ENCODE measurements at regions not wholly inside any gene's neighbourhood (a gene's known extent, or its start where the extent isn't known, plus 50 kb on each side); places are given as distances from the start of the nearest gene placed in this dataset.

DNA sequence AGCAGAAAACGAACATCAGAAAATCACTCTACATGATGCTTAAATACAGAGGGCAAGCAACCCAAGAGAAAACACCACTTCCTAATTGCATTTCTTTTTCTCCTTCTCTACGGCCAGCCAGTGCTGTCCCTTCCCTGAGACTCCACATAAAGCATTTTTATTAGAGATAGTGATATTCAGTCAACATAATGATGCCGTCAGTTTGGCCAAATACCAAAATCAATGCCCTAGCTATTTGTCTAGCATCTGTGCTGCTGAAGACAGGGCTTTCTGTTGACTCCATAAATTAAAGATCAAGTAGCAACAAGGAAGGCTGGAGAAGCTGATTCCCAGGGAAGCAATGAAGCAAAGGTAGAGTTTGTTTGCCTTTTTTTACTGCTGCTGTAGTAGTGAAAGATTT, 1024.9 kb downstream of the REEP3 start:
- intact Hi-C loops (cut with micrococcal nuclease), result no loop called here
- ChIA-PET CTCF (no interaction called here), POLR2A (no interaction called here)
- DNase-seq, result no peak
- ATAC-seq (ENCODE audit: low read depth), result no peak
- Mint-ChIP-seq H3K4me3 (no peak overlapping the region), H3K27ac (no peak overlapping the region), H3K4me1 (no peaks in the 10 kb centered on the region), H3K27me3 (no peaks in the 10 kb centered on the region), H3K9me3 (no peaks in the 10 kb centered on the region), H3K36me3 (ENCODE audit: low read depth) (no peaks in the 10 kb centered on the region)
- TF ChIP-seq, protein P1, sequence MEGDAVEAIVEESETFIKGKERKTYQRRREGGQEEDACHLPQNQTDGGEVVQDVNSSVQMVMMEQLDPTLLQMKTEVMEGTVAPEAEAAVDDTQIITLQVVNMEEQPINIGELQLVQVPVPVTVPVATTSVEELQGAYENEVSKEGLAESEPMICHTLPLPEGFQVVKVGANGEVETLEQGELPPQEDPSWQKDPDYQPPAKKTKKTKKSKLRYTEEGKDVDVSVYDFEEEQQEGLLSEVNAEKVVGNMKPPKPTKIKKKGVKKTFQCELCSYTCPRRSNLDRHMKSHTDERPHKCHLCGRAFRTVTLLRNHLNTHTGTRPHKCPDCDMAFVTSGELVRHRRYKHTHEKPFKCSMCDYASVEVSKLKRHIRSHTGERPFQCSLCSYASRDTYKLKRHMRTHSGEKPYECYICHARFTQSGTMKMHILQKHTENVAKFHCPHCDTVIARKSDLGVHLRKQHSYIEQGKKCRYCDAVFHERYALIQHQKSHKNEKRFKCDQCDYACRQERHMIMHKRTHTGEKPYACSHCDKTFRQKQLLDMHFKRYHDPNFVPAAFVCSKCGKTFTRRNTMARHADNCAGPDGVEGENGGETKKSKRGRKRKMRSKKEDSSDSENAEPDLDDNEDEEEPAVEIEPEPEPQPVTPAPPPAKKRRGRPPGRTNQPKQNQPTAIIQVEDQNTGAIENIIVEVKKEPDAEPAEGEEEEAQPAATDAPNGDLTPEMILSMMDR (IDR thresholded peaks at IDR 0.05), result no peak

DNA sequence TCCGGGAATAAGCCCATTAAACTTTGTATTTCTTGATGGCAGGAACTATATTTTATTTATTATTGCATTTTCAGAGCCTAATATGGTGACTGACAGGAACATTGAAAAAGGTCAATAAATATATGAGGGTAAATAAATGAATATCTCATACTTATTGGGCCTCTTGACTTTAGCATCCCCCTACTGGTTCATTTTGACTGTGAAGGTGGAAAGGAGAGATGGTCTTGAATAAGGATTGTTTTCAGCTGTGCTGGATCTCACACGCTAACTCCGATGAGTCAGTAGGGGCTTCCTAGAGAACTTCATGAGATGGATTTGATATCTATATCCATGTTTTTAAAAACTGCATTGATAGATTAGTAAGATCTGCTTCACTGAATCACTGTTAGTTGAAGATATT, 1026.0 kb downstream of the REEP3 start:
- DNase-seq, result no peak
- no peaks in the 10 kb centered on the region for H3K9me3 Mint-ChIP-seq
- H3K27me3 Mint-ChIP-seq, result no peaks in the 10 kb centered on the region
- no peak overlapping the region for H3K27ac Mint-ChIP-seq
- H3K4me1 Mint-ChIP-seq, result no peaks in the 10 kb centered on the region
- no peak overlapping the region for H3K4me3 Mint-ChIP-seq
- H3K36me3 Mint-ChIP-seq (ENCODE audit: low read depth), result no peaks in the 10 kb centered on the region
- intact Hi-C loops (cut with micrococcal nuclease), result no loop called here
- TF ChIP-seq, protein P1 (IDR thresholded peaks at IDR 0.05), result no peak
- no peak for ATAC-seq (ENCODE audit: low read depth)
- ChIA-PET POLR2A (no interaction called here), CTCF (no interaction called here)

DNA sequence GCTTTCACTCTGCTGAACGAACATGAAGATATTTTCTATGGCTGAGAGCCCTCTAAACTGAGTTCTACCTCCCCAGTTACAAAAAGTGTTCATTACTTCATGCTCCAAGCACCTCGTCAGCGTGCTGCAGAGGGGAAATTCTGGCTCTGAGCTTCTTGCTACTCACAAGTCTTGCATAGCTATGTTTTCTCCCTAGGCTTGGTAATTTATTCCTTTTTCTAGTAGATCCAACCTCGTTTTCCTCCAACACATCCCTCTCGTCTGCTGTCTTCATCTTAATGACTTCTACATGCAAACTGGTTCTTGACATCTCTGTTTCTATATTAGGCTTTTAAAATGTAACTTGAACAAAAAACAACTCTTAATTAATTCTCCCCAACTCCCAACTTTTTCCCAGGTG, 1034.5 kb downstream of the REEP3 start:
- intact Hi-C loops (cut with micrococcal nuclease), result no loop called here
- POLR2A ChIA-PET, result no interaction called here
- H3K9me3 Mint-ChIP-seq, result peaks cover 3% of the 10 kb centered on the region
- TF ChIP-seq, protein P1 (IDR thresholded peaks at IDR 0.05), result no peak
- no peaks in the 10 kb centered on the region for H3K27me3 Mint-ChIP-seq
- no peak for ATAC-seq (ENCODE audit: low read depth)
- H3K4me1 Mint-ChIP-seq, result no peaks in the 10 kb centered on the region
- H3K36me3 Mint-ChIP-seq (ENCODE audit: low read depth), result no peaks in the 10 kb centered on the region
- no peak for DNase-seq
- no peak overlapping the region for H3K27ac Mint-ChIP-seq
- no peak overlapping the region for H3K4me3 Mint-ChIP-seq
- CTCF ChIA-PET, result no interaction called here

DNA sequence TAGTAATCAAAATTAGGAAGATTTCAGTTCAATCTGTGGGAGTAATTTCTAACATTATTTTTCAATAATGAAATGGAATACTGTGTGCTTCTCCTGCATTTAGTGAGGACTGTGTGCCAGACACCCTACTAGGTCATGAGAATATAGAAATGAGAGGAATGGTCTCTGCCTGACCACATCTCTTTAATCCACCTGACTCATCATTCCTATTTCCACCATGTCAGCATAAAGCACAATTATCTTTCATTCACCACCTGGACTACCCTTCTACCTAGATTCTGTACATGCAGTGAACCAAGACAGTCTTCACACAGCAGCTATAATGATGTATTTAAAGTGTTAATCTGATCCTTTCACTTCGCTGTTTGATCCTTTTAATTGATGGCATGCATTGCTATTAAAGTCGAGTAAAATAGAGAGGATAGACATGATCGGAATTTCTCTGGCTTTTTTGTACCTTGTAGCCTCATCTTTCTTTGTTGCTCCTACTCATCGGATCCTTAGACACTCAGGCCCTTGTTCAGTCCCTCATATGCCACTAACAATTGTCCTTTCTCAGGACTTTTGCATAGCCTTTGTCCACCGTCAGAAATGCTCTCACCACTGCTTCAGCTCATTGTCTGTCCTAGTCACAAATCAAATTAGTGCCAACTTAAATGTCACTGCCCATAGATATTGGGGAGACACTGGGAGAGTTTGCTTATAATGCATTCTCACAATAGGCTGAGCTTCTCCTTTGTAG, 1037.1 kb downstream of the REEP3 start:
- H3K4me1 Mint-ChIP-seq, result no peaks in the 10 kb centered on the region
- intact Hi-C loops (cut with micrococcal nuclease), result no loop called here
- DNase-seq (no peak), ATAC-seq (ENCODE audit: low read depth) (no peak)
- TF ChIP-seq, protein P1 (IDR thresholded peaks at IDR 0.05), result no peak
- peaks cover 6% of the 10 kb centered on the region for H3K9me3 Mint-ChIP-seq
- no peak overlapping the region for H3K27ac Mint-ChIP-seq
- H3K27me3 Mint-ChIP-seq, result no peaks in the 10 kb centered on the region
- no peaks in the 10 kb centered on the region for H3K36me3 Mint-ChIP-seq (ENCODE audit: low read depth)
- no peak overlapping the region for H3K4me3 Mint-ChIP-seq
- ChIA-PET CTCF (no interaction called here), POLR2A (no interaction called here)

DNA sequence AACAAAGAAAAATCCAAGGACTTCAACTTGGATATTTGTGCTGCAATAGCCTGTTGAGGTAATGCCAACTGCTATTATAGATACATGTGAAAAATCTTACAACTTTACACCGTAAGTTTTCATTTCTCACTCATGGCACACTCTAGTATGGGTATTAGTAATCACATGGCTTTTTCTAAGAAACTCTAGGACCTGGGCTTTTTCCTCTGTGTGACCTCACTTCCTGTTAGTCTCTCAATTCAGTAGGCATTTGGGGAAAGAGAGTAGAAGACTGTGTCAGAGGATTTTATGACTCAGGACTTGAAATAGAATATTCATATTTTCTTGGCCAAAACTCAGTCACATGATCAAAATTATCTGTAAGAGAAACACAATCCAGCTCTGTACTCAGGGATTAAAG, 1049.9 kb downstream of the REEP3 start:
- Mint-ChIP-seq H3K4me3 (no peak overlapping the region), H3K27me3 (no peaks in the 10 kb centered on the region), H3K9me3 (peaks cover 8% of the 10 kb centered on the region), H3K36me3 (ENCODE audit: low read depth) (no peaks in the 10 kb centered on the region), H3K27ac (no peak overlapping the region), H3K4me1 (no peaks in the 10 kb centered on the region)
- intact Hi-C loops (cut with micrococcal nuclease), result no loop called here
- TF ChIP-seq, protein P1 (IDR thresholded peaks at IDR 0.05), result no peak
- DNase-seq, result no peak
- ChIA-PET POLR2A (no interaction called here), CTCF (no interaction called here)
- no peak for ATAC-seq (ENCODE audit: low read depth)
